HG03066 (cell line): ENCODE measurements at regions not wholly inside any gene's neighbourhood (a gene's known extent, or its start where the extent isn't known, plus 50 kb on each side); places are given as distances from the start of the nearest gene placed in this dataset.

Experiments used
- ATAC-seq: cut with Tn5 transposase; IDR thresholded peaks from one replicate; pipeline ENCODE4 v1.9.1; 2021; ENCODE audit warnings: low read depth; ENCODE audit not compliant: unreplicated experiment

GRCh38 chr10:118537623-118538022, 57.8 kb downstream of the PRLHR start:
- no peak for ATAC-seq

GRCh38 chr10:118534136-118534535, 61.3 kb downstream of the PRLHR start:
- no peak for ATAC-seq

DNA sequence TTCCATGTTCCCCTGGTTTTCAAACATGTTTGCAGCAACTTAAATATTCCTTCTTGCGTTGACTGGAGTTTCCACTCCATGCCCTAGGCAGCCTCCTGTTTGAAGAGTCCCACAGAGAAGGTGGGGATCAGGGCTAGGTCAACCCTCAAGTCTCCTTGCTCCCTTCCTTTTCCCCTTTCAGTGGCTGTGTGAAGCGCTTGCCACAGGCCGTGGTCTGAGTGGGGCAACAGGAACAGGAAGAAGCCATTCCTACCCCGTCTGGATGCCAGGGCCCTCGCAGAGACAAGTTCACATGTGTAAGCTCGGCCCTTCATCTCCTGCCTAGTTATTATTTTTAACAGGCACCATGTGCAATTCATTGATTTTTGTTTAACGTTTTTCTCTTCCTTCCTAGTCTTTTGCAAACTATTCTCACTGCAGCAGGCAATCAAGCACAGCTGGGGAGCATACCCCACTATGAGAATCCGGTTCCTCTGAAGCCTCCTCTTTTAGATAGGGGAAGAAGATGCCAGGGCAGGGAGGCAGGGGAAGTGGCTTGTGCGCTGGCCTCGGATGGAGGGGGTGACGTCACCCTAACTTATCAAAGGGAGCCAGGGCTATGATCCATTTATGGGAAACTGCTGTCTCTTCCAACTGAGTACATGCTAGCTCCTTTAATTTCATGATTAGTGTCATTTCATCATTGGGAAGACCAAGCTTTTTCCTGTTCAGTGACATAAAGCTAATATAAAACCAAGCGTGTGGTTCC, 64.2 kb downstream of the PRLHR start:
- ATAC-seq: no peak

DNA sequence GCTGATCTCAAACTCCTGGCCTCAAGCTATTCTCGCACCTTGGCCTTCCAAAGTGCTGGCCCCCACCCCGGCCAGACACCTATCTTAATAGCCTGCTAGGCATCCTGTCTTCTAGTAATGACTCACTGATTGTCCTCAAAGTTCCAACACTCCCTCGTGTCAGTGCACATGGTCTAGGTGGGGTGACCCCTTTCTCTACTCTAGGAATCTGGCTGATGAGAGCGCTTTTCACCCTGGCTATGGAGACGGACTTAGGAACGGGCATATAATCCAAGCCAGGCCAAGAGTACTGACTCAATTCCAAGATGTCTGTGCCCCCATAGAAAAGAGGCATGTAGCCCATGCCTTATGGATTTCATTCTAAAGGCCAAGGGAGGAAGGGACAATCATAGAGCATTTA, 67.0 kb downstream of the PRLHR start:
- no peak for ATAC-seq

DNA sequence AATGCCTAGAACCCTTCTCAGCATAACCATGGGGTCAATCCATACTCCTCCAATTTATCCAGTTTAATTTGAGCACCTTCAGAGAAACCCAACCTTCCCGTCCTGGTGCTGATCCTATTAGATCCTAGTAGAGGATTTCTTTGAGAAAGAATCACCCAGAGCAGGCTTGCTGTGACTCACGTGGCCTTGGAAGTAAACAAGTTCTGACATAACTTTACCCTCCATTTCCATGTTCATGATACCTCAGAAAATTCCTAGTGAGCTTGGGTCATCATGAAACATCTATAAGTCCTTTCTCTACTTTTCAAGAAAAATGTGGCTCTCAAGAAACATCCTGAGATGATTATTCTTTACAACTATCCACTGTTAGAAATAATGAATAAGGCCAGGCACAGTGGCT, 71.7 kb downstream of the PRLHR start:
- no peak for ATAC-seq

- ATAC-seq: no peak
These were observed 72.5 kb downstream of the PRLHR start for GRCh38 chr10:118522791-118523498.

DNA sequence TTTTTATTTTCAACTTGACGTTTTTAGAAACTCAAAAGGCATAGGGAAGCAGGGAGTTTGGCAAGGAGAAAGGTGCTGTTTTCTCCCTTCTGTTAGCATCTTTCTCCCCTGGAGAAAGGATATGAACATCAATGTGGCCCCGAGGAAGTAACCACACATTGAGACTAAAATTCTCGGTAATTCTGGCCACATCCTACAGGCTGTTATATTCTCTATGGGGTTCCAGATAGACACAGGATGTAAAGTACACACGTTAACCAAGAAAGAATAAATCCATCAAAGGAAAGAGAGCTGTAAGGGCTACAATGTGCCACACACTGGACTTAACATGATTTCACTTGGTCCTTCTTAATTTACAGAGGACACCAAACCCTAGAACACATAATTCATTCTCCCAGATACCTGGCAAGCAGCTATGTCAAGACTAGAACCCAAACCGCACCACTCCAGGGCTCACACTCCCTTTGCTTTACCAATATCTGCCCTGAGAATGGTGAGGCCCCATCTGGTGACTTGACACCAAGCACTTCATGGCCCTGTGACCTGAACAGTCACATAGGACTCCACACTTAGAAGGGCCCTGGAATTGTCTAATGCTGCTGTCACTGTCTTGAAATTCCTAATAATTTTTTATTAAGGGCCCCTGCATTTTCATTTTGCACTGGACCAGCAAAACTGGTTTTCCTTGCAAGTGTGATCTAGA, 73.9 kb downstream of the PRLHR start:
- ATAC-seq: no peak

DNA sequence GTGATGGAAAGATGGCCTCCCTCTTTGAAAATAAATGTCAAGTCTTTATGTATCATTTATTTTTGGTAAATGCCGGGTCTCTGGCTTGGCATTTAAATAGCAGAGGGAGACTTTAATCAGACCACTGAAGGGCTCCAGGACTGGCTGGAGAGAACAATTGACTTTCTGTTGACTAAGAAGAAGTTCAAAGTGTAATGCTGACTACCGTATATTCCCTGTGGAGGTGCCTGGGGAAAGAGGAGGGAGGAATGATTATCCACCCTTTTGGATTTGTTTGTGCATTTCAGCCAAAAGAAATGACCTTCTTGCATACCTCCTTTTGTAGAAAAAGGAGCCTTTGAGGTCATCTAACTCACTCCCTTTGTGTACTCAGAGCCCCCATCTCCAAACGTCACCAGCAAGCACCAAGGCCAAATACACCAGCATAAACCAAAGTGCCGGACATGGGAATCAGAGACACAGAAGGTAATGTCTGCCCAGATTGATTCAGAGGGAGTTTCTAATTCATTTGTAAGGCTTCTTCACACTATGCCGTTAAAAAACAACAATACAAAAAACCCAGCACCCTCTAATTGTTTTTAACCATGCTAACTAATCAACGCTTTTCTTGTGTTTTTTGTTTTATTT, 75.2 kb downstream of the PRLHR start:
- no peak for ATAC-seq

DNA sequence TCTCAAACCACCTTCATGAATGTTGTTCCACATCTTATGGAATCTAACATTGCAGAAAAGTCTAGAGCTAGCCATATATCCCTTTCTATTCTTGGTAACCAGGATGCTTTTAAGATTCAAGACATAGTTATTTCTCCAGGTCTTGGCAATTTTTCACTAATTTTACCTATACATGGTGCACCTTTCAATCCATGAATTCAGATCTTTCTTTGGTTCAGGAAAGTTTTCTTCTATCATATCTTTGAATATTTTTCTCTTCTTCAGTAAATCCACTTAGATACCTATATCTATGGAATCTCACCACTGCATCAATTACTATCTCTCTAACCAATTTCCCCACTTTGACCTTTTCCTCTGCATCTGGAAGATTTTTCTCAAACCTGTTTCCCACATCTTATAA, 77.4 kb downstream of the PRLHR start:
- ATAC-seq: no peak

DNA sequence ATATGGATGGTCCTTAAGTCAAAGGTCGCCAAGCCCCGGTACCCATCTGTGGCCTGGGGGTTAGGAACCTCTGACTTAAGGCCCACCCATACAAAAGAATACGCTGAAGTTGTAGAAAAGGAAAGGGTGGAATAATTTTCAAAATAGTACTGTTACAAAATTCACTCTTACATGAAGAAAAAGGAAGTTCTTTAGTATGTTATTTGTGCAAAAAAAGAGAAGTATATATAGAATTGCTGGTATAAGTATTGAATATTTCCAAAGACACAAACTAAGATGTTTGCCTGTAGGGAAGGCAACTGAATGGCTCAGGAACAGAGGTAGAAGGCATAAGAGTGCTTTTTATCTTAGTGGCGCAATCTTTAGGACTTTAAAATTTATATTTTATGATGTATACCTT, 78.7 kb downstream of the PRLHR start:
- no peak for ATAC-seq

- no peak for ATAC-seq
These were observed 82.3 kb downstream of the PRLHR start for GRCh38 chr10:118513174-118513573.

- no peak for ATAC-seq
These were observed 83.7 kb downstream of the PRLHR start for GRCh38 chr10:118511711-118512110.

- ATAC-seq: no peak
These were observed 86.6 kb downstream of the PRLHR start for GRCh38 chr10:118508863-118509262.

- no peak for ATAC-seq
These were observed 87.1 kb downstream of the PRLHR start for GRCh38 chr10:118508355-118508754.

GRCh38 chr10:118506671-118507590, 88.5 kb downstream of the PRLHR start:
- ATAC-seq: no peak

- ATAC-seq: no peak
These were observed 90.1 kb downstream of the PRLHR start for GRCh38 chr10:118505363-118505762.

- no peak for ATAC-seq
These were observed 90.8 kb downstream of the PRLHR start for GRCh38 chr10:118504467-118505205.

- ATAC-seq: no peak
These were observed 91.4 kb downstream of the PRLHR start for GRCh38 chr10:118504044-118504443.

DNA sequence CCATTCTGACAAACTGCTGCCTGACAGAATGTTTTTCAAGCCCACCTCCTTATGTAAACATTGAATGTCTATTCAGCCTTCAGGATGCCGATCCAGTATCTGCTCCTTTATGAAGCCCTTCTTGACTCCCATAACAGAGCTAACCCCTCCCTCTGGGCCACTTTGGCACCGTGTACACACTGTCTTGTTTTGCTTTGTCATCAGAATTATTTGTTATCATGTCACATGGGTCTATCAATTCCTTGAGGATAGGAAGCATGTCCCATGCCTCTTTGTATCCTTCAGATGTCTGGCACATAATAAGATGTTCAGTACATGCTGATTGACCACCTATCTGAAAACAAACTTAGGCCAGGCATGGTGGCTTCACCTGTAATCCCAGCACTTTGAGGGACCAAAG, 92.3 kb downstream of the PRLHR start:
- ATAC-seq: no peak
